ENCODE measurements at regions not wholly inside any gene's neighbourhood (a gene's known extent, or its start where the extent isn't known, plus 50 kb on each side); places are given as distances from the start of the nearest gene placed in this dataset.

- no peak for DNase-seq
These were observed 369.6 kb upstream of the USP24 start for GRCh38 chr1:55584526-55585401.

DNA sequence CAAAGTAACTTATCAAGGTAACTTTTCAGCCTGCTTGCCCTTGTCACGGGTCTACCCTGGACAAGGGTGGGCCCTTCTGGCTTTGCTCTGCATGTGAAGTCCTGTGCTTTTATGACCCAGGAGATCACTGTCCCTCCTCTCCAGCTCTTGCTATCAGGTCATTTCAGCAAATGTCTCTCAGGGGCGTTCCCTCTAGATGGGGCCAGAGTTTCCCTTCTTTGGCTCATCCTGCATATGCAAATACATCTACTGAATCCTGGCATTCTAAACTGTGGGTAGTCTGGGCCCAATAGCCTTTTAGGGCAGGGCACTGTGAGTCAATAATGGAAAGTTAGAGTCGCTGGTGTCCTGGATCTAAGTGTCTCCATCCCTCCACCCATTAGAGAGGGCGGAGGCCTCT, 366.9 kb upstream of the USP24 start:
- no peak for DNase-seq

- DNase-seq: no peak
These were observed 365.7 kb upstream of the USP24 start for GRCh38 chr1:55580845-55581332.

DNA sequence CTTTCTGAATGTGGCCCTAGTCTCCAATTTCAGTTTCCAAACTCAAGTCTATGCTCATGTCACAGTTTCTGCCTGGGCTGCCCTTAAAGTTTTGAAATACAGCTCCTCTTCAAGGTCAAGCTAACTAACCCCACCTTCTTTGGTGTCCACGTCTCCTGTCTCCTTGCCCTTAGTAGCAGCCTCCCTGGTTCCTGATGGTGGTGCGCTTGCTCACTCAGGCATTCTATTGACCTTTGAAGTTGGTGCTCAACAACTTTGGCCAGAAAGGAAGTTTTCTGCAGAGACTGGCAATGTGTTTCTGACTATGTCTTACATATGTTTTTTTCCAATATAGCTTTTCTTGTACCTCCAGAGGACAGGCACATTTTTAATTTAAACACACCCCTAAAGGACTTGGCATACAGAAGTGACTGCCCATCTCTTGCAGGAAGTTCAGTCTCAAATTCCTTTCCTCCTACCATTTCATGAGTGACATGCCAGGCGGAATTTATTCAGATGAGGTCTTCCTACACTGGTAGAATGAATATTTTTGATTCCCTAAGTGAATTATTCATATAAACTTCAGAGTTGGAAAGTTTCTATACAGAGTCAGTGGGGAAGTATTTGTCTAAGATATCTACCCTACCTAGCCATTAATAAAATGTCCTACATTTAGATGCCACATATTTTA, 364.3 kb upstream of the USP24 start:
- no peak for DNase-seq

GRCh38 chr1:55578646-55579045, 363.5 kb upstream of the USP24 start:
- no peak for DNase-seq

DNA sequence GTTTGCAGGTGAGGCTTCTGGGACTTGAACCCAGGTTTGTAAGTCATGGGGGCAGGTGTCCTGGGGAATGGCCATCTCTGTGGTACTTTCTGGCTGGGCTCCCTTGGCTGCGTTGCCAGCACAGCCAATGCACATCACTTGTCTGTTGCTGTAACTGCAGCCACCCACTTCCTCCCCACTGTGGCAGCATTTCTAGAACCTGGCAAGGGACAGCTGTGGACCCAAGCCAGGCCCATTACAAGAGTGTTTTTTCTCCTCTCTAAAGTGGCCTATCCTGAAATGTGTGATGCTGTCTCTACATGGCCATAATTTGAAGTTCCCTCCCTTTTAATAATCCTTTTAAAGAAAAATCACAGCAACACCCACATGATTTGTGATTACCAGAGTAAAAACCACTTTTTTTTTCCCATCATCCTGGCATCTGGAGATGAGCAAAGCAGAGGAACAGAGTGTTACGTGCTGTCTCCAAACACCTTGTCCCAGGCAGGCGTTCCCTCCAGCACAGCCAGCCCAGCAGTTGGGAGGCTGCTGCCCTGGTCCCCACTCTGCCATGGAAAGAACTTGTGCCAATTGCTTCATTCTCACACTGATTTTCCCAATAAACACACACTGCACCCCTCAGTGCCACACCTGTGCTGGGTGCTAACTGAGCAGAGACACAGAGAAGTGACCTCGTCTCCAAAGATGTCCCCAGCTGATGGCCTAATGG, 360.6 kb upstream of the USP24 start:
- DNase-seq: no peak

- DNase-seq: no peak
These were observed 359.6 kb upstream of the USP24 start for GRCh38 chr1:55574691-55575225.

GRCh38 chr1:55572878-55573734, 357.9 kb upstream of the USP24 start:
- DNase-seq: no peak

- no peak for DNase-seq
These were observed 356.6 kb upstream of the USP24 start for GRCh38 chr1:55571767-55572166.

GRCh38 chr1:55569417-55569816, 354.3 kb upstream of the USP24 start:
- DNase-seq: no peak

GRCh38 chr1:55568732-55569131, 353.6 kb upstream of the USP24 start:
- no peak for DNase-seq

- DNase-seq: no peak
These were observed 345.1 kb upstream of the USP24 start for GRCh38 chr1:55560266-55560665.

GRCh38 chr1:55559842-55560241, 344.7 kb upstream of the USP24 start:
- no peak for DNase-seq

GRCh38 chr1:55559161-55559611, 344.0 kb upstream of the USP24 start:
- DNase-seq: no peak

DNA sequence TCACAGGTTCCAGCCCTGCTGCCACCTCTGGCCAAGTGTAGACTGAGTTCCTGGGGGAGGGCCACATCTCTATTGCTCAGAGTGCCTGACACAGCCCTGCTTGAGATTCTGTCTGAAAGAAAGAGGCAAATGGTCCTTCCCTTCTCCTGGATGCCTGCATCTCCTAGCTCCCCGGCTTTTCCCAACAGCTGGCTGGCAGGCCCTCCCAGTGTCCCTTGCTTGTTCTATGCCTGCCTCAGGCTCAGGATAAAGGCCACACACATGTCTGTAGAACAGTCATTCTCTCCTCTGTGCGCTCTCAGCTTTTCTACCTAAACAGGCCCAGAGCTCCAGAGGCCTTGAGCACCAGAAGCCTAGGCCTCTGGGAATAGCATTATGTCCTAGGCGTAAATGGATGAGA, 343.4 kb upstream of the USP24 start:
- DNase-seq: no peak

DNA sequence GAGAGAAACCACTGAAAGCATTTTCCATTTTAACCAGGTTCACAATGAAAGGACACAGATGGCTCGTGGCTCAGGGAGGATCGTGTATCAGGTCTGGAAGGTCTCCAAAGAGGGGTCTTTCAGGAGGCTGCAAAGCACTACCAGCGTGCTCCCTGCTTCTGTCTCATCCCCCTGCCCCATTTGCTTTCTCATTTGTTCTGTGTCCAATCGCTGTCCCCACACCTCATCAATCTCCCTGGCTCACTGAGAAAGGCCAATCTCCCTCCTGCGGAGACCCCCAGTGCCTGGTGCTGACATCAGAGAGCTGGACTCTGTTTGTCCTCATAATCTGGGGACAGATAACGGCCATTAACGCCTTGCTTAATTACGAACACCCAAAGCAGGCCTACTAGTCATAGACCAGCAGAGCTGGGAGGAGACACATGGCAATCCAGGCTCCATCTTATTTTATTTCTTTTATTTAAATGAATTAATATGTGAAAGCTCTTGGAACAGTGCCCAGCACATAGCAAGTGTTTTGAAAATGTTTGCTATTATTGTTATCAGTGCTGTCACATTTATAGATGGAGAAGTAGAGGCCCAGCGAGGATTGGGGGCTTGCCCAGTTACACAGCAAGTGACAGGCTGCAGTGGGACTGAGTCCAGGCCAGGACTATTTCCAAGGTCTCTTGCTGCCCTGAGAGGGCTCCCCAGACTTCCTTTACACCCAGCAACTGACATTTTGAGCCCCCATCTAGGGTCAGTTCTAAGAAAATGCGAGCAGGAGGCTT, 341.0 kb upstream of the USP24 start:
- no peak for DNase-seq

DNA sequence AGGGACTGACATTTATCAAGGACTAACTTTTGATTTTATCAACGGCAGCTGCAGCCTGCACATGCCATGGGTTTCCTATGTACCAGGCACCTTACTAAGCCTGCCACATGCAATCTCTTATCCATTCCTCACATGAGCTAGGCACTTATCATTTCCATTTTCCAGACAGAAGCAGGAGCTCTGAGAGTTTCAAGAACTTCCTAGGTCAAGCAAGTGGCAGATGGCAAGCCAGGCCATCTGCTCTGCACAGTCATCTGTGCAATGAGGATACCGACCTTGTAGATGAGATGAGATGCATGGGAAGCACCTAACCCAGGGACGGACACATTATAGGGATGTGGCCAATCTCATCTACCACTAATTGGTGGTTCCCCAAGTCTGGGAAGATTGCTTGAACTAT, 339.4 kb upstream of the USP24 start:
- no peak for DNase-seq

GRCh38 chr1:55552636-55553035, 337.5 kb upstream of the USP24 start:
- no peak for DNase-seq

DNA sequence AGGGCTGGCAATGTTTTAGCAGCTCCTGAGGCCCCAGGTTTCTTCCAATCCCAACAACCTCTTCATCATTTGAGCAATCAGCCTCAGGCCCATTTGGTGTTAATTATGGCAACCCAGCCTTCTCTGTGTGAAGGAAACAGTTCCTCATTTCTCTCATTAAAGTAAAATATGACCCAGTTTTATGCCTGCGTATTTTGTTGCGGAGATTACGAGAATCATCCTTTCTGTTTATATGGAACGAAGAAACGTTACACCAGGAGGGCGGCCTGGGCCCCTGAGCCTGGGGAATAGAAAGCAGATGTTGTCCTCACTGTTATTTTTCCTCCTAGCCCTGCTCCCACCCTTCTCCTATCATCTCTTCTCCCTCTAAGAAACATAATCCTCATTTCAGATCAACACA, 332.2 kb upstream of the USP24 start:
- no peak for DNase-seq

DNA sequence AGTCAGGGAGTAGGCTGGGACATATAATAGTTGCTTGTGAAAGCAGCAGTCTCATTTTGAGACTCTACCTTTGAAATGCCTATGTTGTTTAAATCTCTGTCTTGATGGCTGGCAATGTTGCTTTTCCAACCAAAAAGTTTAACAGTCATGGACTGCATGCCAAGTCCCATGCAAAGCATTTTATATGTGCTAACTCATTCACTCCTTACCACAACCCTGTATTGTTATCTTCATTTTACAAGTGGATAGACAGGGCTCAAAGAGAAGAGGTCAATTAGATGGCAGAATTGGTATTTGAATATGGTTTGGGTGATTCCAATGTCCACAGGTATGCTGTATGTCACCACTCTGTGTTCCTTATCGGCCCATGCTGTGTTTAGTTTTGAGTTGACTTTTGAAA, 331.4 kb upstream of the USP24 start:
- no peak for DNase-seq

DNA sequence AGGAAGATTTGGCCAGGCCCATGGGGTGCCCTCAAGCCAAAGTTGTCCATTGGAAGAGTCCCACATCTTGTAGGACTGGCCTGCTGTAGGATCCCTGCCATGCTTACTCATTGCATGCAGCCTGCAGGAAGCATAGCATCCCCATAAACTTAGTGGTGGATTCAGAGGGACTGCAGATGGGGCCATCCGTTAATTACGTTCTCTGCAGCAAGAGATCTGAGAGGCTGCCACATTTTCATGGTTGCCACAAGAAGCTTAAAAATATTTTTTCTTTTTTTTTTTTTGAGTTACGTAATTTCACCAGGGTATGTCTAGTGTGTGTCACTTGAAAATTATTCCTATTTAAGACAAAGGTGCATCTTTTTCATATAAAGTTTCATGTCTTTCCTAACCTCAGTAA, 329.7 kb upstream of the USP24 start:
- no peak for DNase-seq
